ENCODE measurements at regions not wholly inside any gene's neighbourhood (a gene's known extent, or its start where the extent isn't known, plus 50 kb on each side); places are given as distances from the start of the nearest gene placed in this dataset.

GRCh38 chr13:70809588-70809987 is 701.3 kb upstream of the KLHL1 start:
- H3K9me3 ChIP-seq: no peaks in the 10 kb centered on the region
- no peak overlapping the region for H3K27ac ChIP-seq
- ChIA-PET POLR2A (no interaction called here), CTCF (no interaction called here)
- no peak for ATAC-seq
- no peak overlapping the region for H3K4me3 ChIP-seq
- no peak for TF ChIP-seq CHD4 (IDR thresholded peaks at IDR 0.05; ENCODE audit: borderline replicate concordance)
- TF ChIP-seq BHLHE40 (IDR thresholded peaks at IDR 0.05; ENCODE audit: low read depth, low read length): no peak
- TF ChIP-seq FOSL2 (IDR thresholded peaks at IDR 0.05): no peak
- no peak for TF ChIP-seq FOSL2 (CRISPR knock-in tag; IDR thresholded peaks at IDR 0.05)
- TF ChIP-seq MAZ (IDR thresholded peaks at IDR 0.05; ENCODE audit: borderline replicate concordance, low read depth, low read length): no peak
- TF ChIP-seq USF2 (IDR thresholded peaks at IDR 0.05): no peak
- TF ChIP-seq PHF8 (IDR thresholded peaks at IDR 0.05; ENCODE audit: borderline replicate concordance, low read depth): no peak
- TF ChIP-seq E2F6 (IDR thresholded peaks at IDR 0.05; ENCODE audit: borderline replicate concordance, low read depth): no peak
- TF ChIP-seq ZC3H11A (IDR thresholded peaks at IDR 0.05): no peak
- no peak for TF ChIP-seq CTCF (IDR thresholded peaks at IDR 0.05)
- TF ChIP-seq HOXB13 (CRISPR knock-in tag; IDR thresholded peaks at IDR 0.05; ENCODE audit: low read depth): no peak
- no peak for TF ChIP-seq JUN (IDR thresholded peaks at IDR 0.05)
- TF ChIP-seq HES2 (IDR thresholded peaks at IDR 0.05): no peak
- no peak for TF ChIP-seq HDAC2 (IDR thresholded peaks at IDR 0.05)
- no peak for TF ChIP-seq NFE2L2 (conservative IDR thresholded peaks at IDR 0.05; ENCODE audit: low read length)
- no peak for TF ChIP-seq FOSB (CRISPR knock-in tag; IDR thresholded peaks at IDR 0.05)
- DNase-seq (ENCODE audit: low read depth in 1 of 2, low spot score in 1 of 2): no peak
- 19% methylated on average over 4 of the region's 4 CpGs for WGBS (ENCODE audit: missing lambda C conversion rate)
- H3K4me2 ChIP-seq: no peak overlapping the region
- H3K4me1 ChIP-seq: no peaks in the 10 kb centered on the region
- no peak for FAIRE-seq

- no peak overlapping the region for H3K4me3 ChIP-seq
- ATAC-seq: no peak
- no peak overlapping the region for H3K4me2 ChIP-seq
- H3K27ac ChIP-seq: no peak overlapping the region
- TF ChIP-seq CHD4 (IDR thresholded peaks at IDR 0.05; ENCODE audit: borderline replicate concordance) (no peak), ESRRA (IDR thresholded peaks at IDR 0.05; ENCODE audit: borderline replicate concordance, low read length) (no peak), POLR2AphosphoS2 (conservative IDR thresholded peaks at IDR 0.05; ENCODE audit: low read length) (no peak), POLR2A (IDR thresholded peaks at IDR 0.05; ENCODE audit: low read length) (no peak)
- ChIA-PET CTCF (no interaction called here), POLR2A (no interaction called here)
- no peak for FAIRE-seq
- no peaks in the 10 kb centered on the region for H3K4me1 ChIP-seq
- no peak for DNase-seq (ENCODE audit: low read depth in 1 of 2, low spot score in 1 of 2)
- no peaks in the 10 kb centered on the region for H3K9me3 ChIP-seq
Measured at GRCh38 chr13:70798385-70798784, 690.1 kb upstream of the KLHL1 start.

GRCh38 chr13:70795484-70795883 is 687.2 kb upstream of the KLHL1 start:
- H3K27ac ChIP-seq: no peak overlapping the region
- ChIA-PET CTCF (no interaction called here), POLR2A (no interaction called here)
- 11% methylated on average over 3 of the region's 3 CpGs for WGBS (ENCODE audit: missing lambda C conversion rate)
- no peak for FAIRE-seq
- no peaks in the 10 kb centered on the region for H3K4me1 ChIP-seq
- H3K4me3 ChIP-seq: no peak overlapping the region
- ATAC-seq: no peak
- H3K4me2 ChIP-seq: no peak overlapping the region
- TF ChIP-seq NPAS2 (CRISPR knock-in tag; IDR thresholded peaks at IDR 0.05; ENCODE audit: borderline replicate concordance) (no peak), FOXS1 (CRISPR knock-in tag; IDR thresholded peaks at IDR 0.05) (no peak), CTCF (IDR thresholded peaks at IDR 0.05) (no peak), CHD4 (IDR thresholded peaks at IDR 0.05; ENCODE audit: borderline replicate concordance) (no peak), SREBF2 (IDR thresholded peaks at IDR 0.05) (no peak), CBX8 (IDR thresholded peaks at IDR 0.05) (no peak), RCOR1 (IDR thresholded peaks at IDR 0.05; ENCODE audit: low read depth, low read length) (no peak)
- H3K9me3 ChIP-seq: no peaks in the 10 kb centered on the region
- DNase-seq (ENCODE audit: low read depth in 1 of 2, low spot score in 1 of 2): no peak
